Uterus (tissue), 2 donors: ENCODE measurements at regions not wholly inside any gene's neighbourhood (a gene's known extent, or its start where the extent isn't known, plus 50 kb on each side); places are given as distances from the start of the nearest gene placed in this dataset.

Source experiments
- POLR2A ChIP-seq, 2 donors: fragments of 450-650 bp; IDR thresholded peaks; one replicate each; pipeline ENCODE4 v1.6.1; 2016; ENCODE audit warnings: antibody characterized with exemption in 2 of 2, mild to moderate bottlenecking in 1 of 2, moderate library complexity in 1 of 2
- TF ChIP-seq, protein P1 (sequence below), 4 experiments: fragments of 200-600 bp in 2 of 4; fragments of 450-650 bp in 2 of 4; sonication (generic) in 2 of 4; IDR thresholded peaks; one replicate each; pipeline ENCODE4 v1.5.1; 2016 to 2019; ENCODE audit warnings: antibody characterized with exemption in 4 of 4, mild to moderate bottlenecking in 2 of 4, moderate library complexity in 1 of 4

DNA sequence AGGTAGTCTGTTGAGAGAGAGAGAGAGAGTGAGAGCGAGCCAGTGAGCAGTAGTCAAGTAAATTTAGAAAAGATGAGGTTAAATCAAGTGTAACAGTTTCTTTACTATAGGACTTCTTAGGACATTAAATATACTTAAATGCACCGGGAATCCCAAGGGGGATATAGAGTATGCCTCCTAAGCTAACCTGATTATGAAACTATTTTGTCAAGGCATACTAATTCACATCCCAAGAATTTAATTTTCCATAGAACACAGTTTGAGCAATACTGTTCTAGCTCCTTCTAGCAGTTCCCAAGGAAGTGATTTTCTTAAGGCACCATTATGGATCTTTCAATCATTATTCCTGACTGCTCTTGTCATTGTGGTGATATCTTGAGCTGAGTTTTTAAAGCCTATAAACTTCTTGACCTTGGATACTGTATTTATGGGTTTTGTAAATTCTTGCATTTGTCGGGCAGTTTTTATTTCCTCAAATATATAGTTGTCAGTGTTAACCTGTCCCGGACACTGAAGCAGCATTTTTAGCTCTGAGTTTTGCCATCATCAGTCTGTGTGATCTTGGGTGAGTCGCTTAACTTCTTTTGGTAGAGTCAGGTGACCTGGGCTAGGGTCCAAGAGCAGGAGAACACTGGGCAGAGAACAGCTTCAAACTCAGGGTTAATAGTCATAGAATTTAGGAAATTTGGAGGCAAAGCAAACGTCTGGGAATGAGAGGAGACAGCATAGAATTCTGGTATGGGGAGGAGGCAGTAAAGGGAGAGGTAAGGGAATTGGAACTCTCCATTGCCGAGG lies 196.5 kb upstream of the FRMD6 start:
- TF ChIP-seq, protein P1, sequence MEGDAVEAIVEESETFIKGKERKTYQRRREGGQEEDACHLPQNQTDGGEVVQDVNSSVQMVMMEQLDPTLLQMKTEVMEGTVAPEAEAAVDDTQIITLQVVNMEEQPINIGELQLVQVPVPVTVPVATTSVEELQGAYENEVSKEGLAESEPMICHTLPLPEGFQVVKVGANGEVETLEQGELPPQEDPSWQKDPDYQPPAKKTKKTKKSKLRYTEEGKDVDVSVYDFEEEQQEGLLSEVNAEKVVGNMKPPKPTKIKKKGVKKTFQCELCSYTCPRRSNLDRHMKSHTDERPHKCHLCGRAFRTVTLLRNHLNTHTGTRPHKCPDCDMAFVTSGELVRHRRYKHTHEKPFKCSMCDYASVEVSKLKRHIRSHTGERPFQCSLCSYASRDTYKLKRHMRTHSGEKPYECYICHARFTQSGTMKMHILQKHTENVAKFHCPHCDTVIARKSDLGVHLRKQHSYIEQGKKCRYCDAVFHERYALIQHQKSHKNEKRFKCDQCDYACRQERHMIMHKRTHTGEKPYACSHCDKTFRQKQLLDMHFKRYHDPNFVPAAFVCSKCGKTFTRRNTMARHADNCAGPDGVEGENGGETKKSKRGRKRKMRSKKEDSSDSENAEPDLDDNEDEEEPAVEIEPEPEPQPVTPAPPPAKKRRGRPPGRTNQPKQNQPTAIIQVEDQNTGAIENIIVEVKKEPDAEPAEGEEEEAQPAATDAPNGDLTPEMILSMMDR (IDR thresholded peaks at IDR 0.05), result no peak
- TF ChIP-seq POLR2A (IDR thresholded peaks at IDR 0.05), result no peak
